ENCODE measurements at regions not wholly inside any gene's neighbourhood (a gene's known extent, or its start where the extent isn't known, plus 50 kb on each side); places are given as distances from the start of the nearest gene placed in this dataset.
A peak's percentile ranks its signal among the peaks of the same experiment; 100 is the strongest.

DNA sequence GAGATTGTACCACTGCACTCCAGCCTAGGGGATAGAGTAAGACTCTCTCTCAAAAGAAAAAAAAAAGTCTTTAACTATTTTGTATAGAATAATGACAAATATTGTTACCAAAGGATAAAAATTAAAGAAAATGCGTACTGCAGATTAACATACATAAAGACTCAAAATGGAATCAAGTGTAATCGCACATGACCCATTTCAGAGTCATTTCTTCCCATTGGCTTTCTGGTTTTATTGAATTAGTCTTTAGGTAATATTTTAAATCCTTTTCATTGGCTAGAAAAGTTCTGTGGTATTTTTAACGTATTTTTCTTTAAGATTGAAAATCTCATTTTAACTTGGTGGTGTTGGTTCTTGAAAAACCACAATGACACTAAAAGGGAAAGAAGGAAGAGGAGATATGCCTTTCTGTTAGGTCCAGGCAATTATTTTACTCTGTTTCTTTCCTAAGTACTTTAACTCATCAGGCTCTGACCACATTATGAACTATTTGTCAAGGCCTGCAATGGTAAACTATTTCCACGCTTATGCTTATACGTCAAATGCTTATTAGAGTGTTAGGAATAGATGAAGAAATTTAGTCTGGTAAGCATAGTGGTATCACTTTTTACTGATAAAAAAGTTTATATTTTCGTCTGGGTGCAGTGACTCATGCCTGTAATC, 52.3 kb downstream of the PLEKHG1 start:
- intact Hi-C loops (cut with DNase I), result no loop called here
- DNase-seq, result no peak

DNA sequence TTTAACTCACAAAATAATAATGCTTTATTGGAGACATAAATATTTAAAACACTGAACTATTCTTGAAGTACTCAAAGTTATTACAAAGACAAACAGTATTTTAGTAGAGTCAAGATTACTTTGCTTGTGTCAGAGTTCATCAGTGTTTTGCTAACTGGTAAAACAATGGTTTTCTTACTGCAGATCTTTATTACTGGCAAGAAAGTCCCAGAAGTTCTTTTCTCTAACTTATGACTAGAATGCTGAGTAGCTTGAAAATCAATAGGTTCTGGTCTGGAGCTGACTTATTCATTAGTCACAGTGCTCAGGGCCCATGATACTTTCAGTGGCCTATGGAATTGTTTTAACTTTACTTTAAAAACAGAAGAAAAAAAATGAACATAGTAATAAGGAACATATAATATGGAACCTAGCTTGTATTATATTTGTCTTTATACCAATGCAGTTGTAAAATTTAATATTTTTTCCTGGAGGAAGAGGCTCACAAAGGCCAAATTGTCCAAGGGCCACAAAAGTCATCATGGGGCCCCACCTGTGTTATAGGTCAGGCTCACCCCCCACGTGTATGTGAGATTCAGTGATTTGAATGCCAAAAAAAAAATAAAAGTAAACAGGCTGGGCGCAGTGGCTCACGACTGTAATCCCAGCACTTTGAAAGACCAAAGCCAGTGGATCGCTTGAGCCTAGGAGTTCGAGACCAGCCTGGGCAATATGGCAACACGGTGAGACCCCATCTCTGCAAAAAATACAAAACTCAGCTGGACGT, 53.3 kb downstream of the PLEKHG1 start:
- no peak for DNase-seq
- intact Hi-C loops (cut with DNase I), result no loop called here

DNA sequence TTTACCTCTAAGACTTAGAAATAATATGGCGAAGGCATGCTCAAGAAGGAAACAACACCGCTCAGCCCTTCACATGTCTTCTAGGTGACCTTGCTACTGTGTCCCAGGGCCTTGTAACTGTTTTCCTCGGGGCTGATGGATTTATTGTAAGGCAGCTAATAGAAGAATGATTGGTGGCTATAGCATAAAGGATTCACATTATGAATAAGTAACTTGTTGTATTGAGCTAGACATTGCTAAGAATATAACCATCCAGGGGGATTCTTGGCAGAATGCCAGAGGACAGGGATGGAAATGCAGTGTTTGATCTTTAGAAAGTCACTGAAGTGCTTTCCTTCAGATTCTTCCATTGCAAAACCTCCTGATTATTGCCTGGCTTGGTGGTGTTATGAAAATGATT, 54.9 kb downstream of the PLEKHG1 start:
- intact Hi-C loops (cut with DNase I), result no loop called here
- DNase-seq, result no peak

DNA sequence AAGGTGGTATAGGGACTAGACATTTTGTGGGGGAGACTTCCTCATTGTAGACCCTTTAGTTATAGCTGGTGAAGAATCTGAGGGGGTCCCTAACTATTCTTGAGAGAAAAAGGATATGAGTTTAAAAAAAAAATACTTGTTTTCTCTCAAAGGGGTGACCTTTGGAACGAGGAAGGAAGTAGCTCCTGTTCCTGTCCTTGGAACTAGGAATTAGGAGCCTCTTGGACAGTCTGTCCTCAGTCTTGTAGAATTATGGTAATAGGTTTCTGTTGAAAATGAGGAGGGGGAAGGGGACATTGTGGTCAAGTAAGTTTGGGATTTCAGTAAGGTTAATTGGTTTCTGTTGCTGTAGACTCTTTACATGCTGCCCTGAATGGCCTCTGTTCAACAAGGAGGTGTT, 56.5 kb downstream of the PLEKHG1 start:
- intact Hi-C loops (cut with DNase I), result no loop called here
- no peak for DNase-seq

DNA sequence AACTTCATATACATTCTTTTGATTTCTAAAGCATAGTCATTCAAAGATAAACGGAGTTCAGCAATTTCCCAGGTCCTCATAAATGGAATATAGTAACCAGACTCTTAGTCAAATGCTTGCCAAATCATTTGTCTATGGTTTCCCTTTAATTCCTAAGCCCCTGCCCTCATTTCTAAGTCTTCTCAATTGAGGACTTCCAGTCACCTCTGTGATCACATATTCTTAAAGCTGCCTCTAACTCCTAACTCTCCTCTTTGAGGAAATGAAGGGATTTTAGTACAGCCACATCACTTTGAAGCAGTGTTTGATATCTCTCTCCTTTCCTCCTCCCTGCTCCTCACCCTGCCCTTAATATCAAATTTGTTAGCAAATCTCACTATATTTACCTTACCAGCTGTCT, 58.7 kb downstream of the PLEKHG1 start:
- intact Hi-C loops (cut with DNase I), result no loop called here
- DNase-seq, result no peak

DNA sequence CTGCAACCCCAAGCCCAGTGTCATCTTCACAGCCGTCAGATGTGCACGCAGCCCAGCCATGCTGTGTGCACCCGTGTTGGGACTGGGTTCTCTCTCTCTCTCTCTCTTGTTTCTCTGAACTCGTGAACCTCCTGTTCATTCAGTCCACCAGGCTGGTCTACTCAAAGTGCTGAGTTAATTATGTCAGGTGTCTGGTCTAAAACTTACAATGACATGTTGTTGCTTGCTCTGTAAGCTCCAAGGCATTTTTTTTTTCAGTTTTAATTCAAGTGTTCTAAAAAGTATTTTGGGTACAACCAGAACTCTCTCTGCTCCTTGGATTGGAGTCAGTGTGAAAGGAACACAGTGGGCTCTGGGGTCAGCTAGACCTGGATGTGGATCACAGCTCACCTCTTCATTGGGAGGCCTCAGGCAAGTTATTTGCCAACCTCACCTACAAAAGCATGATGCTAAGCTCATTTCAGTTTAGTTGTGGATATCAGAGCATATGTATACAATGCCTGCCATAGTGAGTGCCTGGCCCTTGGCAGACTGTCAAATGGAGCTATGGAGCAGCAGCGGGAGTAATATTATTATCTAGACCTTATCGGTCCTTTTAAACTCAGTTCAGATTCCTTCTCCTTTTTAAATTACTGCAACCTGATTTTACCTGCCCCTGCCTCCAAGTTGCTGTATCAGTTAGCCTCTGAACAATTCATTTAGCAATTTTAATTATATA, 59.5 kb downstream of the PLEKHG1 start:
- DNase-seq, result no peak
- intact Hi-C loops (cut with DNase I), result no loop called here

DNA sequence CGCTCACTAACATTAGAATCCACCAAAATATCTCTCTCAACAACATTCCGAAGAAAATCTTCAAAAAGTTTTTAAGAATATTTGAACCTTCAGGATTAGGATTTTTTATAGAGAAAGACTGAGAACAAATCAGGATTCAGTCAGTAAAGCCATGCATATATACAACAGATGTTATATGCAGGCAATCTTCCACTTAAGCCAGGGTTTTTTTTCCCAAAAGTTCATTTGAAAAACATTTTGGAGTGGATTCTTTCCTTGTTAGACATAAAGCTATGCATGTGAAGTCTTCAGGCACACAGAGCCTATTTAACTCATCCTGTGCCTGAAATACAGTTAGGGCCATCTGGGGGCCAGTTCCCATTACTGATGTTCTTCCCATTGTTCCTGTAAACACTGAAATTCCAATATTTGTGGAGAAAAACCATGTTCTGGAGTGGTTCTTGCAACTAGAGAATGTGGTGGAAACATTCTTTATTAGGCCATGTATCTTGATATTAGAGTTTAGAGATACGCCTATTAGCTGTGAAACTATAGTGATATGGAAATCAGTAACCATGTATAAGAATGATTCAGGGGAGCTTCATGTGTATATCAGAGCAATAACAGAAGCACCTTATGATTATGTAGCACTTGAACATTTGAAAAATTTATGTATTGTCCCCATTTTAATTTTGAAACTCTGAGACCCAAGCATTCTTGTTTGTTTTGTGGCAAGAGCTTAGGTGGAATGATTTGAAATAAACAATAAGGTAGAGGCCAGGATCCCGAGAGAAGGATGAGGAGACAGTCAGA, 61.7 kb downstream of the PLEKHG1 start:
- intact Hi-C loops (cut with DNase I), result no loop called here
- no peak for DNase-seq

DNA sequence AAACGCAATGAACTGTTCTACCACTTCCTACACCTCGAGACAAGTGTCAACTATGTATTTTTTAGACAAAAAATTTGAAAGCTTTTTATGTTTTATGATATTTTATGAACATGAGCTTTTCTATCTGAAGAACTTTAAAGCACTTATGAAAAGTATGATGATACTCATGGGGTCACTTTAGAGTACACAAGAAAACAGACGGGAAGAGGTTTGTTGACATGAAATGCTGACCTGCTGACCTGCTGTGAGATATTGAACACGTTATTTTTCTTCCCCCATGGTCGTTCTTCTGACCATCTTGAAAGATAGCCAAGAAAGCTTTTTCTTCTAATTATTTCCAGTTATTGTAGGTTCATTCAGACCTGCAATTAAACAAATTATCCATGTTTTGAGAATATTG, 63.1 kb downstream of the PLEKHG1 start:
- intact Hi-C loops (cut with DNase I), result no loop called here
- DNase-seq, result no peak

DNA sequence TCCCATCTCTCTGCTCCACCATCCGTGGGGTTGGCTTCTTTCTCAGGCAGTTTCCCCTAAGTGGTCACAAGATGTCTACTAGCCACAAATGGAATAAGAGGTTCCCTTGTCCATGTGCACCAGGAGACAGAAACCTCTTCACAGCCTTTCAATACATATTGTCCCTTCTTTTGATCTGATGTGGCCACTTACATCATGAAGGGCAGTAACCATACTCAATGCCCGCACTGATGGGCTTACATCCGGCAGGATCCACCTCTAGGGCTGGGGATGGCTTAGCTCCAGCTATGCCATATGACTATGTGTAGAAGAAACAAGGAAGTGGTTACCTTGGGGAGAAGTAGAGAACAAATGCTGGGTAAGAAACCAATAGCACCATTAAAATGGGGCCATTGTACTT, 64.4 kb downstream of the PLEKHG1 start:
- intact Hi-C loops (cut with DNase I), result no loop called here

DNA sequence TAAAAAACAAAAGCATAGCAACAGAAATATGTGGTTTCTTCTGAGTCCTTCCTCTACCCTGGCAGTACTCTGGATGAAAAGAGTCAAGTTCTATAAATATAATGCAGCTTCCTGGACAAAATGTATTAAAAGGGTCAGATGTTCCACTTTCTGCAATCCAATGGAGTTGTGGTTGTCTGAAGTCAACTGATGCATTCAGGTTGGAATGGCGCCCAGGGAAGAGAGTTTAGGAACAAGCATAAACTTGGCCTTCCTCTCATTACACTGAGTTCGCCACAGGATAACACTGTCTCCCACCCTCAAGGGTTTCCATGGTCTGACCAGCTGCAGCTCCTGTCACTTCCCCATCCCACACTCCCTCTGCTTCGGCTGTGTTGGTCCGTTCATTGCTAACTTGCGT, 66.4 kb downstream of the PLEKHG1 start:
- intact Hi-C loops (cut with DNase I), result no loop called here
- DNase-seq, result no peak

More for the DNA sequence above, 64.4 kb downstream of the PLEKHG1 start:
- no peak for DNase-seq

DNA sequence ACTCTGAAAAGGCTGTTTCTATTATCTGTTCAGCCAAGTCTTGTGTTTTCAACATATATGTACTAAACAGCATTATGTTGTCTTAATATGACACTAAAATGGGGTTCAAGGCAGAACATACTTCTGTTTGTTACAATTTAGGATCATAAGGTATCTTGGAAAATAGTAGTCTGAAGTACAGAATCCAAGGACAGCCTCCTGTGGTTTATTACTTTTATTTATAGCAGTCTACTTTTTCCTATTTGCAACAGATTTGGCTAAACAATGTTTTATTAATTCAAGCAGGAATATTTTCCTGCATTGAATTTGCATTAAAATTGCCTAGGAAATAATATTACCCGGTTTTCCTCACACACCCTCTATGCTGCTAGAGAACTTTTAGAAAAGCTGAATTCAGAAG, 67.7 kb downstream of the PLEKHG1 start:
- intact Hi-C loops (cut with DNase I), result no loop called here
- no peak for DNase-seq

DNA sequence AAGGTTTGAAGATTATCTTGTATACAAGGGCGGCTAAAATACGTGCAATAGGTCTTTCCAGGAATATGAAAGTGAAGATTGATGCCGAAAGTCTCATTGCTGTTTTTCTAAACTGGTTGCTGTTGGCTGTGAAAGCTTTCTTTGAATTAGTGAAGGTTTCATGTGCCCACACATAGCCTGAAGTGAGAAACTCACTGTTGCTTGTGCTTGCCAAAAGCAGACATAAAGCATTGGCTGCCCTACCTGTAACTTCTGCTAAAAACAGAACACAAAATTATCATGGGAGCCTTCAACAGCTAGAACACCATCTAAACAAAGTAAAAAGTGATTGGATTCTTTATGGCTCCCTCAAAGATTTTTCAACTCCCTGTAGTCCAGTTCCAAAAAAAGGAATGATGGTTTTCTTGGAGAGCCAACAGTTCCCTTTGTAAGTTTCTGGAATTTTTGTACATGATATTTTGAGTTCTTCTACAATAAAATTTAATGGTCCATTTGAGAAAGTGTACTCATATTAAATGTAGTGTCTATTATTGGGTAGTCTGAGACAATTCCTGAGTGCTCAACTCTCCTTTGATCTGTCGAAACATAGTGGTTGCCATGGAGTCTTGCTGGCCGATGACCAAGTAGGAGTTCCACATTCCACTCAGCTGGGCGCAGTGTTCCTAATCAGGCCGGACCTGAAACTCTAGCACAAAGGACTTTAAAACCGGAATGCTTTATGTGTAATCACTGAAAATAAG, 68.5 kb downstream of the PLEKHG1 start:
- intact Hi-C loops (cut with DNase I), result no loop called here
- peak in 40 of 42 donors; percentile 11 to 80 (median 50) for DNase-seq

DNA sequence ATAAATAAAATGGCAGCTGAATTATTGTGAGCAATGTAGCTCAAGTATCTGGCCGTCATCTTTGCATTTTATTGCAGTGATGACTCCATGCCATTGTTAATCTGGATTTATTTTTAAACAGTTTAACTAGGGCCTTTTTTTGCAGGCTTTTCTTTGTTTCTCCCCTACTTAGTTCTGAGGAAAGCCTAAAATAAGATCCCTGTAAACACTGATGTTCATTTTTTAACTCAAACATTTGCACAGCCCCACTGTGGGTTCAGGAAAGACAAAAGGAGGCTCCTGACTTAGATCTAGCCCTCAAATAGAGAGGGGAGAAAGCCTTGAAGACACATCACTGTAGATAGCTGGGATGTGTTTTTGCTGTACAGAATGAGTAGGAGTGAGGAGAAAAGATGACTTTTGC, 69.2 kb downstream of the PLEKHG1 start:
- no peak for DNase-seq
- intact Hi-C loops (cut with DNase I), result no loop called here

DNA sequence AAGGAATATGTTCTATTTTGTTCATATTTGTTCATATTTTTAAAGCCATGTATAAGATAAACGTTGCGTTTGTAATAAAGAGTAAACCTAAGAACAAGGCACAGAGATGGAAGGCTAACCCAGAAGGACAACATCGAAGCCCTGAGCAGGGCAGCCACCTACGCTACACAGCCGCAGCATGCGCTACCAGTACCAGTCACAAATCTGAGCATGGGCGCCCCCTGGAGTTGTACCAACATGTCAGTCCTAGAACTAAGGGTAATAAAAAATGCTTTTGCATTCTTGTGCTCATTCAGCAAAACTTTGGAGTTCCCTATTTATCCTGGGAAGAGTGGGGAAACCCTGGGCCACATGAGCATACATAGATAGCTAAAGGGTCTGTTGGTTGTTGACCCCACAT, 70.6 kb downstream of the PLEKHG1 start:
- intact Hi-C loops (cut with DNase I), result no loop called here
- no peak for DNase-seq

DNA sequence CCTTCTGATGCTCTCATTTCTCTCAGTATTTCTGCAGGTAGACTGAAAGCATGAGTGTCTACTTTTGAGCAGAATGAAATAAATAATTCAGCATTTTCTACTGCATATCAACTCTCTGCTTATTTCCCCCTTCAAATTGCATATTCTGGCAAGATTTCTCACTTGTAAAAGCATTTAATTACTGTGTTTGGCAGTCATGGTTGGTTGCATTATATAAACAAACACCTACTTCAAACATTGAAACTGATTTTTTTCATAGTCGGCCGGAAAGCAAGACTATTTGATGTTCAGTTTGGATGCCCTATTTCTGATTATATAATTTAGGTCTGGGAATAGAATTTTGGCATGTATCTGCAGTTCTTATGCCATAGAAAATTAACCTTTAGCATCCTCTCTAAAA, 73.1 kb downstream of the PLEKHG1 start:
- intact Hi-C loops (cut with DNase I), result no loop called here
- DNase-seq, result no peak

DNA sequence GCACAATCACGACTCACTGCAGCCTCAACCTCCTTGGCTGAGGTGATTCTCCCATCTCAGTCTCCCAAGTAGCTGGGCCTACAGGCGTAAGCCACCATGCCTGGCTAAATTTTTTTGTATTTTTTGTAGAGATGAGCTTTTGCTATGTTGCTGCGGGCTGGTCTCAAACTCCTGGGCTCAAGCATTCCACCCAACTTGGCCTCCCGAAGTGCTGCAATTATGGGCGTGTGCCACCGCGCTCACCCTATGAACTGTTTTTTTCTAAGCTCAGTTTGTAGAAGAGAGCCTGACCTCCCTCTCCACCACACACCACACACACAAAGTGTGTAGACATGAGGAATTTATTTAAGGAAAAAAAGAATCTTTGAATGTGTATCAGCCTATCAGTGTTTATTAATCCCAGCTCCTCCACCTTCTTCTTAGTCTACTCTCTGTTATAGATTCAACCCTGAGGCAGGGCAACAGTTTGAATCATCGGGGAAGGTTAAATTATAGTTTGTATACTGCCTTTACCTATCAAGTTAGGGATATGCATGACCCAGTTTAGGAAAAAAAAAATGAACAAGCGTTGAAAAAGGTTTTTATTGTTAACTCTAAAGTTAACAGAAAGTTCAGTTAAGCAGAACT, 74.1 kb downstream of the PLEKHG1 start:
- intact Hi-C loops (cut with DNase I), result no loop called here
- DNase-seq, result no peak

DNA sequence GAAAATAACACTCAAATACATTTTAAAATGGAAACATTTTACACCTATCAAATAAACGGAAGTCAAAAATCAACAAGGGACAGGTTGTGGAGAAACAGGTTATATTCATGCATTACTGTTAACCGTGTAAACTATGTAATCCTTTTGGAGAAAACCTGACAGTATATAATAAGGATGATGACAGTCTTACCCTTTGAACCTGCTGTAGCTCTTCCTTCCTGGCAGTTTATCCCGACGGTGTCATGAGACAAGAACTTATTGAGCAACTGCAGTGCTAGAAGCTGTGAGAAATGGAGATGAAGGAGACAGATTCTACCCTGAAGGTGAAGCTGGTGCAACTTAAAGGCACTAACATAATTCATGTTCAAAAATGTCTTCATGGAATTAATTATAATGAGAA, 76.7 kb downstream of the PLEKHG1 start:
- intact Hi-C loops (cut with DNase I), result no loop called here
- no peak for DNase-seq

DNA sequence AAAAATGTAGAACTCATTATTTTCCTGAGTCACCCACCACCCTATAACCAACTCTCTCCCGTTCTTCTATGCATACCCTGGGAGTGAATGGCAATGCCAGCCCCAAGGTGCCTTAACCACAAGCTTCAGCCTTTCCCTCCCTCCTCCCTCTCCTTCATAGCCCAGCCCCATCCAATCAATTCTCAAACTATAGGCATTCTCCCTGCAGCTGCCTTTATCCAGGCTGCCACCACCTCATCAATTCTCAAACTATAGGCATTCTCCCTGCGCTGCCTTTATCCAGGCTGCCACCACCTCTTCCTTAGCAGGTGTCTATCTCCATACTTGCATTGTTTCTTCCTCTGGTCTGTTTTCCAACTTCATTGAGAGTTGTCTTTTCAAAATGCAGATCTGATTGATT, 77.1 kb downstream of the PLEKHG1 start:
- DNase-seq, result no peak
- intact Hi-C loops (cut with DNase I), result no loop called here

DNA sequence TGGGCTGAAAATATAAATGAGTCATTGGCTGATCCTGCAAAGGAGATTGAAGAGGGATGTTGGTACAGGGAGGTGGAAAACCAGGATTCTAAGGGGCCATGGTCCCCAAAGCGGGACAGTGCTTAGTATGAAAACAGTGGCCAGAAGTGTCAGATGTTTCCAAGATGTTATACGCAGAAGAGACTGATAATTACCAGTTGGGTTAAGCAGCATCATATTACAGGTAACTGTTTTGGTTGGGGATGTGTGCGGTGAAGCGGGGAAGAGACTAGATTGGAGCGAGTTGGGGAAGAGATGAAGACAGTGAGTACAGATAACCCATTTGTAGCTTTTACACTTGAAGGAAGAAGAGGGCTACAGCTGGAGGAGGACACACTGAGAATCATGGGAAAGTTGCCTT, 80.8 kb downstream of the PLEKHG1 start:
- DNase-seq, result no peak
- intact Hi-C loops (cut with DNase I), result no loop called here
